Nephron progenitor cell (in vitro differentiated cells): ENCODE measurements at regions not wholly inside any gene's neighbourhood (a gene's known extent, or its start where the extent isn't known, plus 50 kb on each side); places are given as distances from the start of the nearest gene placed in this dataset.

Experiments used
- DNase-seq: peaks from one replicate; pipeline ENCODE4 v3.0.0; 2021
- H3K27ac Mint-ChIP-seq: 2 replicates; pipeline ENCODE4 v1.8.0; 2021; ENCODE audit warnings: mild to moderate bottlenecking, moderate library complexity, mixed read lengths
- H3K27me3 Mint-ChIP-seq: 2 replicates; pipeline ENCODE4 v1.8.0; 2021; ENCODE audit warnings: mild to moderate bottlenecking, low read depth, mixed read lengths; ENCODE audit not compliant: poor library complexity
- H3K36me3 Mint-ChIP-seq: 2 replicates; pipeline ENCODE4 v1.8.0; 2021; ENCODE audit warnings: low read depth, mixed read lengths
- H3K4me1 Mint-ChIP-seq: 2 replicates; pipeline ENCODE4 v1.8.0; 2021; ENCODE audit warnings: mixed read lengths
- H3K4me3 Mint-ChIP-seq: 2 replicates; pipeline ENCODE4 v1.8.0; 2021; ENCODE audit warnings: mild to moderate bottlenecking, moderate library complexity, mixed read lengths
- H3K9me3 Mint-ChIP-seq: 2 replicates; pipeline ENCODE4 v1.8.0; 2021; ENCODE audit warnings: mild to moderate bottlenecking, moderate library complexity, mixed read lengths
- CTCF ChIP-seq: fragments of 200-600 bp; sonication (generic); IDR thresholded peaks from 2 replicates; pipeline ENCODE4 v1.5.0; 2021; ENCODE audit warnings: antibody characterized with exemption

- Mint-ChIP-seq H3K9me3 (no peaks in the 10 kb centered on the region), H3K36me3 (no peaks in the 10 kb centered on the region), H3K4me1 (peaks cover 49% of the 10 kb centered on the region), H3K27me3 (peaks cover 14% of the 10 kb centered on the region), H3K27ac (no peak overlapping the region), H3K4me3 (no peak overlapping the region)
- TF ChIP-seq CTCF = no peak
- DNase-seq = no peak
Observed at GRCh38 chr10:43873717-43874116, 225.0 kb upstream of the ZNF32 start.

- Mint-ChIP-seq H3K36me3 (no peaks in the 10 kb centered on the region), H3K27me3 (peaks cover 10% of the 10 kb centered on the region), H3K27ac (no peak overlapping the region)
Observed at GRCh38 chr10:43872644-43873043, 224.0 kb upstream of the ZNF32 start.

GRCh38 chr10:43871545-43871944 lies 222.9 kb upstream of the ZNF32 start:
- no peaks in the 10 kb centered on the region for H3K9me3 Mint-ChIP-seq
- no peaks in the 10 kb centered on the region for H3K36me3 Mint-ChIP-seq
- DNase-seq = no peak
- no peak overlapping the region for H3K27ac Mint-ChIP-seq
- H3K27me3 Mint-ChIP-seq = peaks cover 7% of the 10 kb centered on the region
- H3K4me1 Mint-ChIP-seq = peaks cover 50% of the 10 kb centered on the region
- no peak overlapping the region for H3K4me3 Mint-ChIP-seq
- TF ChIP-seq CTCF = no peak

More at GRCh38 chr10:43872644-43873043, 224.0 kb upstream of the ZNF32 start:
- DNase-seq = no peak
- Mint-ChIP-seq H3K9me3 (no peaks in the 10 kb centered on the region), H3K4me3 (no peak overlapping the region), H3K4me1 (peaks cover 49% of the 10 kb centered on the region)
- no peak for TF ChIP-seq CTCF

- Mint-ChIP-seq H3K9me3 (no peaks in the 10 kb centered on the region), H3K36me3 (no peaks in the 10 kb centered on the region), H3K27me3 (peaks cover 7% of the 10 kb centered on the region), H3K4me3 (no peak overlapping the region), H3K4me1 (peaks cover 45% of the 10 kb centered on the region), H3K27ac (no peak overlapping the region)
- DNase-seq = no peak
- no peak for TF ChIP-seq CTCF
Observed at GRCh38 chr10:43870968-43871439, 222.3 kb upstream of the ZNF32 start.

- Mint-ChIP-seq H3K36me3 (no peaks in the 10 kb centered on the region), H3K27me3 (peaks cover 7% of the 10 kb centered on the region), H3K27ac (no peak overlapping the region), H3K4me3 (no peak overlapping the region), H3K4me1 (peaks cover 37% of the 10 kb centered on the region), H3K9me3 (no peaks in the 10 kb centered on the region)
- no peak for DNase-seq
- no peak for TF ChIP-seq CTCF
Observed at GRCh38 chr10:43869669-43870322, 221.1 kb upstream of the ZNF32 start.

- TF ChIP-seq CTCF = no peak
- Mint-ChIP-seq H3K4me3 (peak overlapping the region; percentile 28), H3K4me1 (peaks cover 28% of the 10 kb centered on the region), H3K36me3 (no peaks in the 10 kb centered on the region), H3K27ac (peak overlapping the region; percentile 49), H3K27me3 (peaks cover 3% of the 10 kb centered on the region), H3K9me3 (no peaks in the 10 kb centered on the region)
- DNase-seq = no peak
Observed at GRCh38 chr10:43868952-43869351, 220.3 kb upstream of the ZNF32 start.
